Right ventricle myocardium inferior (tissue), 1 donor: ENCODE measurements at regions not wholly inside any gene's neighbourhood (a gene's known extent, or its start where the extent isn't known, plus 50 kb on each side); places are given as distances from the start of the nearest gene placed in this dataset.

Source experiments
- ATAC-seq: fragments of 200-7000 bp; cut with Tn5 transposase; one replicate; pipeline ENCODE4 v1.9.1; 2020; ENCODE audit warnings: mild to moderate bottlenecking, moderate library complexity
- DNase-seq: peaks from one replicate; pipeline ENCODE4 v3.0.0; 2021; ENCODE audit errors: missing footprints
- intact Hi-C: fragments of 100-400 bp; cut with DNase I; formaldehyde crosslinking; loops from one replicate; pipeline ENCODE4 v1.11.0; 2022
- donor health status: DM: no; HTN: yes; CAD: no; lungs with severe emphysema.

- ATAC-seq (no peak), DNase-seq (no peak)
- intact Hi-C loops, result no loop called here
These were observed 356.1 kb upstream of the KIF2A start for GRCh38 chr5:61949679-61950435.

- ATAC-seq (no peak), DNase-seq (no peak)
- intact Hi-C loops, result no loop called here
These were observed 354.7 kb upstream of the KIF2A start for GRCh38 chr5:61951295-61951694.

- intact Hi-C loops, result no loop called here
- ATAC-seq (no peak), DNase-seq (no peak)
These were observed 352.1 kb upstream of the KIF2A start for GRCh38 chr5:61953913-61954312.

- DNase-seq (no peak), ATAC-seq (no peak)
- intact Hi-C loops, result no loop called here
These were observed 341.8 kb upstream of the KIF2A start for GRCh38 chr5:61964201-61964600.

- DNase-seq (no peak), ATAC-seq (no peak)
- intact Hi-C loops, result no loop called here
These were observed 340.9 kb upstream of the KIF2A start for GRCh38 chr5:61965069-61965468.

- intact Hi-C loops, result no loop called here
- DNase-seq (no peak), ATAC-seq (no peak)
These were observed 340.5 kb upstream of the KIF2A start for GRCh38 chr5:61965490-61965889.

- DNase-seq (no peak), ATAC-seq (no peak)
- intact Hi-C loops, result no loop called here
These were observed 339.6 kb upstream of the KIF2A start for GRCh38 chr5:61966296-61966955.

GRCh38 chr5:61966997-61967396 is 339.0 kb upstream of the KIF2A start:
- no peak for ATAC-seq
- DNase-seq, result no peak
- intact Hi-C loops, result no loop called here

GRCh38 chr5:61967681-61968080 is 338.3 kb upstream of the KIF2A start:
- ATAC-seq, result no peak
- DNase-seq, result no peak
- intact Hi-C loops, result no loop called here

GRCh38 chr5:61969347-61969746 is 336.7 kb upstream of the KIF2A start:
- no peak for ATAC-seq
- intact Hi-C loops, result no loop called here
- DNase-seq, result no peak

- DNase-seq (no peak), ATAC-seq (no peak)
- intact Hi-C loops, result no loop called here
These were observed 336.3 kb upstream of the KIF2A start for GRCh38 chr5:61969755-61970154.

- intact Hi-C loops, result no loop called here
- ATAC-seq (no peak), DNase-seq (no peak)
These were observed 335.8 kb upstream of the KIF2A start for GRCh38 chr5:61970218-61970617.

GRCh38 chr5:61974680-61975079 is 331.3 kb upstream of the KIF2A start:
- ATAC-seq, result no peak
- DNase-seq, result no peak
- intact Hi-C loops, result no loop called here

GRCh38 chr5:61981886-61982285 is 324.1 kb upstream of the KIF2A start:
- intact Hi-C loops, result no loop called here
- no peak for ATAC-seq
- no peak for DNase-seq

- no peak for DNase-seq
- no peak for ATAC-seq
- intact Hi-C loops, result no loop called here
These were observed 314.6 kb upstream of the KIF2A start for GRCh38 chr5:61991430-61991829.

- ATAC-seq, result no peak
- intact Hi-C loops, result no loop called here
- no peak for DNase-seq
These were observed 314.1 kb upstream of the KIF2A start for GRCh38 chr5:61991866-61992265.

- ATAC-seq (no peak), DNase-seq (no peak)
- intact Hi-C loops, result no loop called here
These were observed 312.6 kb upstream of the KIF2A start for GRCh38 chr5:61993295-61993927.

- intact Hi-C loops, result no loop called here
- DNase-seq, result no peak
- ATAC-seq, result no peak
These were observed 311.8 kb upstream of the KIF2A start for GRCh38 chr5:61994171-61994570.

- ATAC-seq, result no peak
These were observed 310.5 kb upstream of the KIF2A start for GRCh38 chr5:61995486-61995885.

GRCh38 chr5:61999371-61999770 is 306.6 kb upstream of the KIF2A start:
- DNase-seq (no peak), ATAC-seq (no peak)
- intact Hi-C loops, result no loop called here

More at GRCh38 chr5:61995486-61995885, 310.5 kb upstream of the KIF2A start:
- intact Hi-C loops, result no loop called here
- DNase-seq, result no peak
